Cardiac fibroblast (primary cell): ENCODE measurements at regions not wholly inside any gene's neighbourhood (a gene's known extent, or its start where the extent isn't known, plus 50 kb on each side); places are given as distances from the start of the nearest gene placed in this dataset.

Source experiments
- DNase-seq, 2 donors: peaks; one replicate each; pipeline versions ENCODE4 v3.0.0 to v3.0.0-alpha.2; 2010; ENCODE audit warnings: low read depth in 2 of 2
- H3K4me3 ChIP-seq, 2 donors: replicated peaks in 1 of 2; 1 replicate in 1 of 2; 2 replicates in 1 of 2; pipeline ENCODE4 v1.5.1; 2011; ENCODE audit warnings: low read depth in 2 of 2, low read length in 2 of 2, mild to moderate bottlenecking in 2 of 2, moderate library complexity in 1 of 2
- CTCF ChIP-seq: IDR thresholded peaks from one replicate; pipeline ENCODE4 v1.5.1; 2011; ENCODE audit warnings: low read depth, mild to moderate bottlenecking, low read length, inconsistent platforms

GRCh38 chr13:74891610-74892009 is 590.4 kb downstream of the TBC1D4 start:
- DNase-seq = peak; percentile 57 to 90
- no peak for TF ChIP-seq CTCF
- H3K4me3 ChIP-seq = no peak overlapping the region

GRCh38 chr13:74889321-74889720 is 592.6 kb downstream of the TBC1D4 start:
- DNase-seq = peak; percentile 39 to 78
- TF ChIP-seq CTCF = no peak
- H3K4me3 ChIP-seq = no peak overlapping the region

GRCh38 chr13:74886502-74886901 is 595.5 kb downstream of the TBC1D4 start:
- no peak overlapping the region for H3K4me3 ChIP-seq
- peak; percentile 43 to 63 for DNase-seq
- no peak for TF ChIP-seq CTCF

GRCh38 chr13:74883834-74884233 is 598.1 kb downstream of the TBC1D4 start:
- H3K4me3 ChIP-seq = no peak overlapping the region
- peak; percentile 13 for TF ChIP-seq CTCF
- DNase-seq = peak; percentile 19 to 39

GRCh38 chr13:74871369-74872070 is 610.4 kb downstream of the TBC1D4 start:
- H3K4me3 ChIP-seq = no peak overlapping the region
- no peak for TF ChIP-seq CTCF
- DNase-seq = no peak

- no peak overlapping the region for H3K4me3 ChIP-seq
- TF ChIP-seq CTCF = no peak
- DNase-seq = peak; percentile 17 to 76
Observed at GRCh38 chr13:74870865-74871264, 611.1 kb downstream of the TBC1D4 start.

- TF ChIP-seq CTCF = no peak
- peak; percentile 61 to 68 for DNase-seq
- no peak overlapping the region for H3K4me3 ChIP-seq
Observed at GRCh38 chr13:74869846-74870245, 612.1 kb downstream of the TBC1D4 start.
